Astrocyte (in vitro differentiated cells and primary cell): ENCODE measurements at regions not wholly inside any gene's neighbourhood (a gene's known extent, or its start where the extent isn't known, plus 50 kb on each side); places are given as distances from the start of the nearest gene placed in this dataset.

Experiments used
- EZH2 ChIP-seq: IDR thresholded peaks from 2 replicates; pipeline ENCODE4 v1.6.1; 2012; ENCODE audit warnings: mild to moderate bottlenecking, low read length, inconsistent platforms; ENCODE audit not compliant: insufficient read depth
- TF ChIP-seq, protein P1 (sequence below): IDR thresholded peaks from 2 replicates; pipeline ENCODE4 v1.5.1; 2011; ENCODE audit warnings: low read depth, mild to moderate bottlenecking, inconsistent platforms, low read length, moderate library complexity; ENCODE audit not compliant: insufficient read depth

DNA sequence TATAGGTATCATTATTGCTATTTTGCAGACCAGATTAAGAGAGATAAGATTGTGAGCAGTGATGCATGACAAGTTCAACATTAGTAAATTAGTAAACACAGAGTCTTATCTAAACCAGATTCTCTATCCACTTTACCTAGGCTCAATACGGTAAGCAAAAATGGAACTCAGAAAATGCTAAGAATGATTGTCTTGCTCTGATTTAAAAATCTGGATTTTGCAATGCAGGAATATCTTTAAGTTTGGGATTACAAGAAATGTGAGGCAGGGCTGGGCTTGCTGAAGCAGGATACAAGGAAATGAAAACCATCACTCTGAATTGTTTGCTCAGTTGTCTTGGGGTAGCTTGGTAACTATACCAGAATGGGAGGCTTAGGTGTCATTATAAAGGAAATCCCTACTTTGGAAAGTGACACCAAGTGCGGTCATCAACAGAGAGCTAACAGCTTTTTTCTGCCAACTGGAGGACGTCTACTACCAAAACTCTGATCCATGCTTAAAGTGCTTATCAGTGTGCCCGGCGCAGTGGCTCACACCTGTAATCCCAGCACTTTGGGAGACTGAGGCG, 332.7 kb upstream of the RUNX1 start:
- TF ChIP-seq, protein P1, sequence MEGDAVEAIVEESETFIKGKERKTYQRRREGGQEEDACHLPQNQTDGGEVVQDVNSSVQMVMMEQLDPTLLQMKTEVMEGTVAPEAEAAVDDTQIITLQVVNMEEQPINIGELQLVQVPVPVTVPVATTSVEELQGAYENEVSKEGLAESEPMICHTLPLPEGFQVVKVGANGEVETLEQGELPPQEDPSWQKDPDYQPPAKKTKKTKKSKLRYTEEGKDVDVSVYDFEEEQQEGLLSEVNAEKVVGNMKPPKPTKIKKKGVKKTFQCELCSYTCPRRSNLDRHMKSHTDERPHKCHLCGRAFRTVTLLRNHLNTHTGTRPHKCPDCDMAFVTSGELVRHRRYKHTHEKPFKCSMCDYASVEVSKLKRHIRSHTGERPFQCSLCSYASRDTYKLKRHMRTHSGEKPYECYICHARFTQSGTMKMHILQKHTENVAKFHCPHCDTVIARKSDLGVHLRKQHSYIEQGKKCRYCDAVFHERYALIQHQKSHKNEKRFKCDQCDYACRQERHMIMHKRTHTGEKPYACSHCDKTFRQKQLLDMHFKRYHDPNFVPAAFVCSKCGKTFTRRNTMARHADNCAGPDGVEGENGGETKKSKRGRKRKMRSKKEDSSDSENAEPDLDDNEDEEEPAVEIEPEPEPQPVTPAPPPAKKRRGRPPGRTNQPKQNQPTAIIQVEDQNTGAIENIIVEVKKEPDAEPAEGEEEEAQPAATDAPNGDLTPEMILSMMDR = no peak
- TF ChIP-seq EZH2 = no peak
